ENCODE measurements at regions not wholly inside any gene's neighbourhood (a gene's known extent, or its start where the extent isn't known, plus 50 kb on each side); places are given as distances from the start of the nearest gene placed in this dataset.

DNA sequence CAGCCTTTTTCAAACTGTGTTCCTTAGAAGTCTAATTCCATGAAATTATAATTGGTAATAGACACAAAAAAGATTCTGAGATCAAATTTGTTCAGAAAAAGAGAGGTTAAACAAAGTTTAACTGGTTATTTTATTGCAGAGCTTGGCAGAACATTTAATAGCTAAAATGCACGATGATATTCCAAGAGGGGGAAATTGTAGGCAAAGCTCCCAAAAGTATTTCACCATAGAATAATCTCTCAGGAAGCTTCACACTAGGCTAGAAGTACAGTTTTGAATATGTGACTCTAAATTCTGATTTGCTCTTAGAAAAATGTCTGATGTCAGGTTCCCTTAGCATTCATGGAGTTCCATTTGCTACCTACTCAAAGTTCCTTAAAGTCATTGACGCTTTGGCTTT, 292.4 kb upstream of the SETBP1 start:
- TF ChIP-seq, protein P1, sequence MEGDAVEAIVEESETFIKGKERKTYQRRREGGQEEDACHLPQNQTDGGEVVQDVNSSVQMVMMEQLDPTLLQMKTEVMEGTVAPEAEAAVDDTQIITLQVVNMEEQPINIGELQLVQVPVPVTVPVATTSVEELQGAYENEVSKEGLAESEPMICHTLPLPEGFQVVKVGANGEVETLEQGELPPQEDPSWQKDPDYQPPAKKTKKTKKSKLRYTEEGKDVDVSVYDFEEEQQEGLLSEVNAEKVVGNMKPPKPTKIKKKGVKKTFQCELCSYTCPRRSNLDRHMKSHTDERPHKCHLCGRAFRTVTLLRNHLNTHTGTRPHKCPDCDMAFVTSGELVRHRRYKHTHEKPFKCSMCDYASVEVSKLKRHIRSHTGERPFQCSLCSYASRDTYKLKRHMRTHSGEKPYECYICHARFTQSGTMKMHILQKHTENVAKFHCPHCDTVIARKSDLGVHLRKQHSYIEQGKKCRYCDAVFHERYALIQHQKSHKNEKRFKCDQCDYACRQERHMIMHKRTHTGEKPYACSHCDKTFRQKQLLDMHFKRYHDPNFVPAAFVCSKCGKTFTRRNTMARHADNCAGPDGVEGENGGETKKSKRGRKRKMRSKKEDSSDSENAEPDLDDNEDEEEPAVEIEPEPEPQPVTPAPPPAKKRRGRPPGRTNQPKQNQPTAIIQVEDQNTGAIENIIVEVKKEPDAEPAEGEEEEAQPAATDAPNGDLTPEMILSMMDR (IDR thresholded peaks at IDR 0.05; ENCODE audit: insufficient read depth, low read depth, low read length): no peak
- no peak for TF ChIP-seq EZH2 (IDR thresholded peaks at IDR 0.05; ENCODE audit: insufficient read depth, low read length)
